HUES64 (cell line): ENCODE measurements at regions not wholly inside any gene's neighbourhood (a gene's known extent, or its start where the extent isn't known, plus 50 kb on each side); places are given as distances from the start of the nearest gene placed in this dataset.
"Not testable (repeated sequence)": the region's sequence is repeated elsewhere in the genome, so short reads cannot be mapped to it uniquely, and the experiment has no call there.

Experiments used
- H3K27ac ChIP-seq: 2 replicates; pipeline ENCODE4 v1.7.0; 2013; ENCODE audit warnings: low read depth, low read length, inconsistent platforms
- H3K27me3 ChIP-seq: 2 replicates; pipeline ENCODE4 v1.6.1; 2013; ENCODE audit warnings: mild to moderate bottlenecking, low read length; ENCODE audit not compliant: insufficient read depth
- H3K36me3 ChIP-seq: 2 replicates; pipeline ENCODE4 v1.6.1; 2013; ENCODE audit warnings: mild to moderate bottlenecking, low read length; ENCODE audit not compliant: insufficient read depth
- H3K4me1 ChIP-seq: 2 replicates; pipeline ENCODE4 v1.6.1; 2013; ENCODE audit warnings: mild to moderate bottlenecking, low read length, moderate library complexity; ENCODE audit not compliant: insufficient read depth
- H3K4me3 ChIP-seq: 2 replicates; pipeline ENCODE4 v1.5.1; 2013; ENCODE audit warnings: mild to moderate bottlenecking, low read length, moderate library complexity
- H3K9ac ChIP-seq: 2 replicates; pipeline ENCODE4 v1.6.1; 2013; ENCODE audit warnings: mild to moderate bottlenecking, low read depth, low read length
- H3K9me3 ChIP-seq: 2 replicates; pipeline ENCODE4 v1.6.1; 2013; ENCODE audit warnings: low read depth, low read length; ENCODE audit not compliant: insufficient read depth
- WGBS: fragments of 150-250, 120-280 bp; methylation state at CpG from one replicate; pipeline ENCODE4 v1.1.7; 2013; ENCODE audit warnings: missing lambda C conversion rate; 5-methylcytosine and 5-hydroxymethylcytosine counted together

DNA sequence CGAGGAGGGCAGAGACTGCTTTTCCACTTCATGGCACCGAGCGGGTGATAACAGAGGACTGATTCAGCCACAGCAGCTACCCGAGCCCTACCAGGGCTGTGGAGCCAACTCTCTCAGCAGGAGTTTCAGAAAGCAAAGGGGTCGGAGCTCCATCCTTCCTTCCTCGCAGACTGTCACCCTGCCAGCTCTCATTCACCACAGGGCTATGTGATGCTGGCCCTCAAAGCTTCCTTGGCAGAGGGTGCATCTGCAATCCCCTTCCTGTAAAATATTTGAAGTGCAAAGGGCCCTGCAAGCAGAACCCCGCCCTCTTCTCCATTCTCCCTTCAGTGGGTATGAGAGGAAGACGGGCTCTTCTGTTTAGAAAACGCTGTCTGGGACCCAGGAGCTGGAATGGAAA is 105.3 kb upstream of the LYZL2 start:
- H3K9ac ChIP-seq, result no peak overlapping the region
- no peaks in the 10 kb centered on the region for H3K36me3 ChIP-seq
- no peaks in the 10 kb centered on the region; the same call in 1 of the 2 replicates for H3K4me1 ChIP-seq
- WGBS, result 76% methylated on average over 9 of the region's 9 CpGs
- H3K27ac ChIP-seq, result no peak overlapping the region
- H3K4me3 ChIP-seq, result no peak overlapping the region
- H3K9me3 ChIP-seq, result no peaks in the 10 kb centered on the region
- no peaks in the 10 kb centered on the region for H3K27me3 ChIP-seq

DNA sequence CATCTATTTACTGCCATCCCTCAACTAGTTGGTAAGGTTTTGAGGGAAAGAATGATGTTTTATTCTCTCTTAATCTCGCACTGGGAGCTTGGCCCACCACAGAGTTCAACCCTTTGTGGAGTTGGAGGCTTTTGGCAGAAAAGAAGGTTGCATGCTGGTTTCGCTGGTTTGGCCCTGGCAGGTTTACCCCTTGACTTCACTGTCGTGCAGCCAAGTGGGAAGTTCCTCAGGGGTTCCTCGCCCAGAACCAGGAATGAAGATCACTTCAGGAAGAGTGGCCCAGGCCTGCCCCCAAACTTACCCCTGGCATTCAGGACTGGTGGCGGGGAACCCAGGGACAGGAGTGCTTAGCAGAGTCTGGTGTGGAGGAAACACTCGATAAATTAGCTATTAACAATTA is 103.1 kb upstream of the LYZL2 start:
- H3K27me3 ChIP-seq, result no peaks in the 10 kb centered on the region
- H3K4me1 ChIP-seq, result no peaks in the 10 kb centered on the region; the same call in 1 of the 2 replicates
- no peak overlapping the region for H3K9ac ChIP-seq
- no peak overlapping the region for H3K4me3 ChIP-seq
- WGBS, result 91% methylated on average over 5 of the region's 6 CpGs
- no peak overlapping the region for H3K27ac ChIP-seq
- H3K9me3 ChIP-seq, result no peaks in the 10 kb centered on the region
- H3K36me3 ChIP-seq, result no peaks in the 10 kb centered on the region

DNA sequence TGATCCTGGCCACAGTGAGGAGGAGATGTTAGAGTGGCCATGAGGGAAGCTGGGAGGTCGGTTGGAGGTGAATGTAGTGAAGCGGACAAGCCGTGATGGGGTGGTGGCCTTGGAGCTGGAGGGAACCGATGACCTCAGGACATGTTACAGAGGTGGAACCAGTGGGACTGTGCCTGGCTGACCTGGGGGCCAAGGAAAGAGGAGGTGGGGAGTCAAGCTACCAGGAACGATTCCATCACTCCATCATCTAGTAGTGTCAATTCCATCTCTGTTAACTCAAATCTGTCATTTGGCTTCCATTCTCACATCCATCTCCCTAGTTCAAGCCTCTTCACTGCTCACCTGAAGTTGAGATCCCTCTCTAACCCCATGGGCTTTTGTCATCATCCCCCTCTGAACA is 102.4 kb upstream of the LYZL2 start:
- Histone ChIP-seq H3K27ac (no peak overlapping the region), H3K36me3 (no peaks in the 10 kb centered on the region), H3K4me1 (no peaks in the 10 kb centered on the region; the same call in 1 of the 2 replicates), H3K4me3 (no peak overlapping the region), H3K9me3 (no peaks in the 10 kb centered on the region), H3K27me3 (no peaks in the 10 kb centered on the region), H3K9ac (no peak overlapping the region)
- WGBS, result 96% methylated on average over 5 of the region's 5 CpGs

DNA sequence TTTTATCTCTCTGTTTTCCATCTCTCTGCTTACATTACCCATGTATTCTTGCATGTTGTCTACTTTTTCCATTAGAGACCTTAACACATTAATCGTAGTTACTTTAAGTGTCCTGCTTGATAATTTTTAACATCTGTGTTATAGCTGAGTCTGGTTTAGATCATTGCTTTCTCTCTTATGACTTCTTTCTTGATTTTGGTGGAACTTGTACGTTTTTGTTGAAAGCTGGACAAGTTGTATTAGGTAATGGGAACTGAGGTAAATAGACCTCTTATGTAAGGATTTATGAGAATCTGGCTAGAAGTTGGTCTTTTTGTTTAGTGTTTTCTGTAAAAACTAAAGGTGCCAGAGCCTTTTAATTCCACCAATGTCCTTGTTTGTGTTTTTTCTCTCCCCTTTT is 100.8 kb upstream of the LYZL2 start:
- H3K36me3 ChIP-seq, result no peaks in the 10 kb centered on the region
- H3K9me3 ChIP-seq, result no peaks in the 10 kb centered on the region
- WGBS, result 82% methylated on average over 2 of the region's 2 CpGs
- H3K4me1 ChIP-seq, result no peaks in the 10 kb centered on the region
- H3K27me3 ChIP-seq, result no peaks in the 10 kb centered on the region
- no peak overlapping the region for H3K4me3 ChIP-seq
- H3K27ac ChIP-seq, result no peak overlapping the region
- no peak overlapping the region for H3K9ac ChIP-seq

DNA sequence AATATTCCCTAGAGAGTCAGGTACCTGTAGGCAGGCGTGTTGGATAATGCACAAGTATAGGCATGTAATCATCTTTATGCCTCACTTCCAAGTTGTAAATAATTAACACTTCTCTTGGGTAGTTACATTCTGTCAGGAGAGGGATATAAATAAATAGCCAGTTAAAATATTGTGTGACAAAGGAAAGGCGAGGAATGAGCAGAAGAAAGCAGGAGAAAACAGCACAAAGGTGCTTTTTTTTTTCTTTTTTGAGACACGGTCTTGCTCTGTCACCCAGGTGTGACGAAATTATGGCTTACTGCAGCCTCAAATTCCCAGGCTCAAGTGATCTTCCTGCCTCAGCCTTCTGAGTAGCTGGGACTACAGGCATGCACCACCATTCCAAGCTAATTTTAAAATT is 99.2 kb upstream of the LYZL2 start:
- H3K27me3 ChIP-seq, result no peaks in the 10 kb centered on the region
- no peaks in the 10 kb centered on the region for H3K4me1 ChIP-seq
- H3K36me3 ChIP-seq, result no peaks in the 10 kb centered on the region
- no peak overlapping the region for H3K27ac ChIP-seq
- no peak overlapping the region for H3K9ac ChIP-seq
- no peaks in the 10 kb centered on the region for H3K9me3 ChIP-seq
- WGBS, result 93% methylated on average over 4 of the region's 4 CpGs
- no peak overlapping the region for H3K4me3 ChIP-seq

DNA sequence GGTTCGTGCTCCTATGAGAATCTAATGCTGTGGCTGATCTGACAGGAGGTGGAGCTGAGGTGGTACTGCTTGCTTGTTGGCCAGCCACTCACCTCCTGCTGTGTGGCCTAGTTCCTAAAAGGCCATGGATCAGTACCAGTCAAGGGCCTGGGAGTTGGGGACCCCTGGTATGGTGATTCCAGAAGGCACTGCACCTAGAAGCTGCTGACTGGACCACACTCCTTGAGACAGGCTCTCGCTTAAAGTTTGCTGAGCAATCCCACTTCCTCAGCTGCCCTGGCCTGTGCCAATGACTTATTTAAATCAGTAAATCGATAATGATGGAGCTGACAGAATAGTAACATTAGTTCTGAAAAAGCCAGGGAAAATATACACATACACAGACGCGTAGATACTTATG is 98.6 kb upstream of the LYZL2 start:
- Histone ChIP-seq H3K27ac (no peak overlapping the region), H3K4me1 (peaks cover 4% of the 10 kb centered on the region; the same call in 1 of the 2 replicates), H3K27me3 (no peaks in the 10 kb centered on the region), H3K9me3 (no peaks in the 10 kb centered on the region), H3K36me3 (no peaks in the 10 kb centered on the region), H3K4me3 (no peak overlapping the region), H3K9ac (no peak overlapping the region)
- WGBS, result 91% methylated on average over 2 of the region's 5 CpGs

DNA sequence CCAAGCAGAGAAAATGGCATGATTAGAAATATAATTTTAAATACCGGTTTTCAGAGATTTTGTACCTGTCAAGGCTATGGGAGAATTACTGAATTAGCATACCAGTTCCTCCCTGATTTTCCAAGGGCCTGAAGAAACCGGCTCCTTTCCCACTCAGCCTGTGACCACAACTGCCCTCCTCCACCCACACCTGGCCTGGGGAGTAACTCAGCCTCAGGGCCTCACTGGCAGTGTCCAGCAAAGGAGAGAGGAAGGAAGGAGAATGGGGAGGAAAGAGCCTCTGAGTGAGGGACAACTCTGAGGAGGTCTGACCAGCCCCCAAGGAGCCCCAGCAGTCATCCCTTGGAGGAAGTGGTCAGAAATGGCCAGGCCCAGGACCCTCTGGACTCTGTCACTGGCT is 98.0 kb upstream of the LYZL2 start:
- H3K27me3 ChIP-seq, result no peaks in the 10 kb centered on the region
- H3K9ac ChIP-seq, result no peak overlapping the region
- no peaks in the 10 kb centered on the region for H3K36me3 ChIP-seq
- H3K4me3 ChIP-seq, result no peak overlapping the region
- H3K27ac ChIP-seq, result no peak overlapping the region
- H3K4me1 ChIP-seq, result peaks cover 7% of the 10 kb centered on the region; the same call in 1 of the 2 replicates
- H3K9me3 ChIP-seq, result no peaks in the 10 kb centered on the region
- WGBS, result 80% methylated on average over 1 of the region's 2 CpGs

DNA sequence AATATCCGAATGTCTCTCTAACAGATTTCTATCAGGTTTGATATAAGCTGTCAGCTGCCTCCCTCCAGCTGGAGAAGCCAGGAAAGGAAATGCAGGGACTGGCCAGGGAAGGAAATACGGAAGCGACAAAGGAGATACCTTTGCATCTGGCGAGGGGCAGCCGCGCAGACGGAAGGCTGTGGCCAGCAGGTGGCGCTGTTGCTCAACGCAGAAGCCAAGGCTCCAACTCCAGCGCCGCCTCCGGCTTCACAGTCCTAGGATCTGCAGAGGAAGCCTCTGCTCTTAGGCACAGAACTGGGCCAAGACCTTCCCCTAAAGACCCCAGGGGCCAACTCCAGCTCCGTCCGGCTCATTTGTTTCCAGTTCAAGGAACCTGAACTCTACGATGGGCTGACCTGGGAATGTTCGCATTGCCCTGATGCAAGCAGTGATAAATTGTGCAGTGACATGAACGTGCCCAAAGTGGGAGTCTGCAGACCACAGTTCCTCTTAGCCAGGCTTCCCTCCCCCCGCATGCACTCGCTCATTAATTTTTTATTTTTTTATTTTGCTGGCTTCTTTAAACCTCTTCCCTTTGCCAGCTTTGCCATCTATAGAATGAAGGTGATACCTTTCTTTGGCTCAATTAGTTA is 97.3 kb upstream of the LYZL2 start:
- WGBS, result 15% methylated on average over 17 of the region's 19 CpGs
- H3K27ac ChIP-seq, H3K9me3 ChIP-seq, H3K4me3 ChIP-seq, H3K36me3 ChIP-seq, H3K27me3 ChIP-seq, H3K9ac ChIP-seq, H3K4me1 ChIP-seq: not testable (repeated sequence)

DNA sequence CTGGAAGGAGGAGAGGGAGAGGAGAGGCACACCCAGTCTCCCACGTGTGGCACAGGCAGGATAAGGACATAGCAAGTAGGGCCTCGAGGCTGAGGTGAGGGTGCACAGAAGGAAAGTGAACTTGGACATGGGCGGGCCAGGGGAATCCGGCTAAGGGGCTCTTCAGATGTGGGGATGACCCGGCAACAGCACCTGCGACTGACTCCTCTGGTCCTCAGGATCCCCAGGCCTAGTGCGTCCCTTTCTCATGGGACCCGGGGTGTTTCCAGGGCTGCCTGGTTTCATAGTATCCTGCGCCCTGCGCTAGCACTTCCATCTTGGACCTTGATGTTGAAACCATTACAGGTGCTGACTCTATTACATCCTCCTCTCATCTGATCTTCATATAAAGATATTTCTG is 96.1 kb upstream of the LYZL2 start:
- 94% methylated on average over 10 of the region's 10 CpGs for WGBS
- Histone ChIP-seq H3K27me3 (no peaks in the 10 kb centered on the region), H3K36me3 (no peaks in the 10 kb centered on the region), H3K4me1 (peaks cover 7% of the 10 kb centered on the region; the same call in 1 of the 2 replicates), H3K4me3 (no peak overlapping the region), H3K9me3 (no peaks in the 10 kb centered on the region), H3K9ac (no peak overlapping the region), H3K27ac (no peak overlapping the region)

DNA sequence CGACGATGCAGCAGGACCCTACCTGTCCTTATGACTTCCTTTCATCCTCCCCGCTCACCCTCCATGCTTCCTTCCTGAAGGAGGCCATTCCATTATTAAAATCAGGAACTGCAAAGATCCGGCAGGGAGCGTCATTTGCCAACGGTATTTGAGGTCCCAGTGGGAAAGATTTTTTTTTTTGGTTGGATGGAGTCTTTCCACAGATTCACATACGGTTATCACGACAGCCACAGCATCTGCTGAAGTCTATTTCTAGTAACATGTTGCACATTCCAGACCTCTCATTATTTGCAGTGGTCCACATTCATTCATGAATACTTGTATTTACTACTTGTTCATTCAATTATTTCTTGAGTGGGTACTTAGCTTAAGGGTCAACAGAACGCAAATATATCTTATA is 94.7 kb upstream of the LYZL2 start:
- Histone ChIP-seq H3K27me3 (no peaks in the 10 kb centered on the region), H3K4me1 (peaks cover 7% of the 10 kb centered on the region; the same call in 1 of the 2 replicates), H3K9ac (no peak overlapping the region), H3K9me3 (no peaks in the 10 kb centered on the region), H3K36me3 (no peaks in the 10 kb centered on the region), H3K27ac (no peak overlapping the region), H3K4me3 (no peak overlapping the region)
- WGBS, result 92% methylated on average over 9 of the region's 9 CpGs

DNA sequence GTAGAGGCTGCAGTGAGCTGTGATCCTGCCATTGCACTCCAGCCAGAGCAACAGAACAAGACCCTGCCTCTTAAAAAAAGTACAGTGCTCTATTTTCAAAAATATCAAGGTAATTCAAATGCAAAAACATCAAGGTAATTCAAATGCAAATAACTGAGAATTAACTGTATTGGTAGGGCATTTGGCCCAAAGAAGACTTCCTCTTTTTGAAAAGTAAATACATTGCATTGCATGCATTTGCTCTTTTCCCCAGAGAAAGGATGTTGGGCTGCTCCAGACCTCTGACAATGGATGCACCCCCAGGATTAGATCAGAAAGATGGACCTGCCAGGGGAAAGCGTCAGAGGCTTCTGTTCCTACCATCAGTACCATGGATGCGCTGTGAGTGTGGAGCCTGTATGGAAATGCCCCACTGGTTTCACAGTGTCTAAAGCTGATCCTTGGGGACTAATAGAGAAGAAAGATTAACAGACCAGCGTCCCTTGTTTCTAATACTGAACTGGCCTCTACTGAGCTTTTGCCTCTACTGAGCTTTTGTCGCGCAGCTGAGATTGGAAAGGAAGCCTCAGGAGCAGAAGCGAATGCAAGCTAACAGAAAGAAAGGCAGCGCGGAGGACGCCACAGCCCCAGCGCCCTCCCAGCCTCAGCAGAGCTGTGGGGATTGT is 93.5 kb upstream of the LYZL2 start:
- no peak overlapping the region for H3K9ac ChIP-seq
- peak overlapping the region; percentile 23; the same call in 1 of the 2 replicates for H3K27ac ChIP-seq
- no peaks in the 10 kb centered on the region for H3K27me3 ChIP-seq
- no peaks in the 10 kb centered on the region for H3K36me3 ChIP-seq
- peaks cover 7% of the 10 kb centered on the region; the same call in 1 of the 2 replicates for H3K4me1 ChIP-seq
- WGBS, result 73% methylated on average over 10 of the region's 10 CpGs
- no peak overlapping the region for H3K4me3 ChIP-seq
- no peaks in the 10 kb centered on the region for H3K9me3 ChIP-seq
